ENCODE measurements at regions not wholly inside any gene's neighbourhood (a gene's known extent, or its start where the extent isn't known, plus 50 kb on each side); places are given as distances from the start of the nearest gene placed in this dataset.
"Not testable (repeated sequence)": the region's sequence is repeated elsewhere in the genome, so short reads cannot be mapped to it uniquely, and the experiment has no call there.

GRCh38 chrX:88837721-88838120 is 90.7 kb downstream of the CPXCR1 start (continued):
- TF ChIP-seq, protein P1, sequence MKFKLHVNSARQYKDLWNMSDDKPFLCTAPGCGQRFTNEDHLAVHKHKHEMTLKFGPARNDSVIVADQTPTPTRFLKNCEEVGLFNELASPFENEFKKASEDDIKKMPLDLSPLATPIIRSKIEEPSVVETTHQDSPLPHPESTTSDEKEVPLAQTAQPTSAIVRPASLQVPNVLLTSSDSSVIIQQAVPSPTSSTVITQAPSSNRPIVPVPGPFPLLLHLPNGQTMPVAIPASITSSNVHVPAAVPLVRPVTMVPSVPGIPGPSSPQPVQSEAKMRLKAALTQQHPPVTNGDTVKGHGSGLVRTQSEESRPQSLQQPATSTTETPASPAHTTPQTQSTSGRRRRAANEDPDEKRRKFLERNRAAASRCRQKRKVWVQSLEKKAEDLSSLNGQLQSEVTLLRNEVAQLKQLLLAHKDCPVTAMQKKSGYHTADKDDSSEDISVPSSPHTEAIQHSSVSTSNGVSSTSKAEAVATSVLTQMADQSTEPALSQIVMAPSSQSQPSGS (CRISPR knock-in tag; IDR thresholded peaks at IDR 0.05): peak; percentile 94
- TF ChIP-seq, protein P2, sequence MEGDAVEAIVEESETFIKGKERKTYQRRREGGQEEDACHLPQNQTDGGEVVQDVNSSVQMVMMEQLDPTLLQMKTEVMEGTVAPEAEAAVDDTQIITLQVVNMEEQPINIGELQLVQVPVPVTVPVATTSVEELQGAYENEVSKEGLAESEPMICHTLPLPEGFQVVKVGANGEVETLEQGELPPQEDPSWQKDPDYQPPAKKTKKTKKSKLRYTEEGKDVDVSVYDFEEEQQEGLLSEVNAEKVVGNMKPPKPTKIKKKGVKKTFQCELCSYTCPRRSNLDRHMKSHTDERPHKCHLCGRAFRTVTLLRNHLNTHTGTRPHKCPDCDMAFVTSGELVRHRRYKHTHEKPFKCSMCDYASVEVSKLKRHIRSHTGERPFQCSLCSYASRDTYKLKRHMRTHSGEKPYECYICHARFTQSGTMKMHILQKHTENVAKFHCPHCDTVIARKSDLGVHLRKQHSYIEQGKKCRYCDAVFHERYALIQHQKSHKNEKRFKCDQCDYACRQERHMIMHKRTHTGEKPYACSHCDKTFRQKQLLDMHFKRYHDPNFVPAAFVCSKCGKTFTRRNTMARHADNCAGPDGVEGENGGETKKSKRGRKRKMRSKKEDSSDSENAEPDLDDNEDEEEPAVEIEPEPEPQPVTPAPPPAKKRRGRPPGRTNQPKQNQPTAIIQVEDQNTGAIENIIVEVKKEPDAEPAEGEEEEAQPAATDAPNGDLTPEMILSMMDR (CRISPR knock-in tag; IDR thresholded peaks at IDR 0.05): peak; percentile 38; the same call in 1 of the 2 replicates
- TF ChIP-seq KDM6A (CRISPR knock-in tag; IDR thresholded peaks at IDR 0.05; ENCODE audit: low read depth) (0 out of 2 replicates have a peak, but pooled peaks have one; percentile 39), POGZ (CRISPR knock-in tag; IDR thresholded peaks at IDR 0.05) (peak; percentile 63), FOXJ3 (CRISPR knock-in tag; IDR thresholded peaks at IDR 0.05; ENCODE audit: borderline replicate concordance) (0 out of 2 replicates have a peak, but pooled peaks have one; percentile 17), HNF4A (CRISPR knock-in tag; IDR thresholded peaks at IDR 0.05) (peak; percentile 77), ZNF644 (CRISPR knock-in tag; IDR thresholded peaks at IDR 0.05; ENCODE audit: low read depth) (peak; percentile 59), HMG20A (CRISPR knock-in tag; IDR thresholded peaks at IDR 0.05; ENCODE audit: borderline replicate concordance) (peak; percentile 30; the same call in 1 of the 2 replicates), FOXA3 (CRISPR knock-in tag; IDR thresholded peaks at IDR 0.05) (peak; percentile 72), ZEB1 (IDR thresholded peaks at IDR 0.05; ENCODE audit: insufficient replicate concordance, low read depth) (peak; percentile 59), SOX13 (IDR thresholded peaks at IDR 0.05) (peak; percentile 58), SOX13 (CRISPR knock-in tag; conservative IDR thresholded peaks at IDR 0.05 in 1 of 2, IDR thresholded peaks at IDR 0.05 in 1 of 2) (peak in 1 of 2 experiments; percentile 93; a peak in 2 of 4 replicates), TBX2 (CRISPR knock-in tag; IDR thresholded peaks at IDR 0.05; ENCODE audit: borderline replicate concordance) (0 out of 2 replicates have a peak, but pooled peaks have one; percentile 41), AHDC1 (CRISPR knock-in tag; IDR thresholded peaks at IDR 0.05; ENCODE audit: borderline replicate concordance) (peak; percentile 44; the same call in 1 of the 2 replicates), HNF4G (IDR thresholded peaks at IDR 0.05; ENCODE audit: borderline replicate concordance, low read depth, low read length) (peak; percentile 66), ZNF281 (CRISPR knock-in tag; IDR thresholded peaks at IDR 0.05; ENCODE audit: borderline replicate concordance) (peak; percentile 48; the same call in 1 of the 2 replicates)
- TF ChIP-seq HNF4G (CRISPR knock-in tag; IDR thresholded peaks at IDR 0.05; ENCODE audit: borderline replicate concordance, low read depth): not testable (repeated sequence)

Data from HepG2 (cell line).